ENCODE measurements at regions not wholly inside any gene's neighbourhood (a gene's known extent, or its start where the extent isn't known, plus 50 kb on each side); places are given as distances from the start of the nearest gene placed in this dataset.

GRCh38 chr5:138649316-138649720 is 74.1 kb upstream of the HSPA9 start:
- TF ChIP-seq CTCF (conservative IDR thresholded peaks at IDR 0.05; ENCODE audit: low read depth, low read length) (no peak), EZH2 (IDR thresholded peaks at IDR 0.05; ENCODE audit: low read length, unreplicated experiment) (no peak), EZH2phosphoT487 (IDR thresholded peaks at IDR 0.05; ENCODE audit: borderline replicate concordance, low read length) (no peak)

Measured in PC-3 (cell line).